Liver (tissue), 2 donors: ENCODE measurements at regions not wholly inside any gene's neighbourhood (a gene's known extent, or its start where the extent isn't known, plus 50 kb on each side); places are given as distances from the start of the nearest gene placed in this dataset.

Source experiments
- CTCF ChIP-seq: fragments of 150-350 bp; IDR thresholded peaks from 2 replicates; pipeline ENCODE4 v1.5.1; 2017; ENCODE audit warnings: improper control_type of control experiment, low read depth, low read length; ENCODE audit not compliant: missing input control
- REST ChIP-seq: IDR thresholded peaks from 2 replicates; pipeline ENCODE4 v1.6.1; 2016; ENCODE audit warnings: antibody characterized with exemption, mild to moderate bottlenecking
- YY1 ChIP-seq: IDR thresholded peaks from 2 replicates; pipeline ENCODE4 v1.6.1; 2016; ENCODE audit warnings: antibody characterized with exemption, mild to moderate bottlenecking
- donor health status: healthy.

GRCh38 chr22:48443680-48444079 is 1384.0 kb downstream of the BRD1 start:
- TF ChIP-seq CTCF = no peak
- TF ChIP-seq REST = no peak
- TF ChIP-seq YY1 = no peak
